ENCODE measurements at regions not wholly inside any gene's neighbourhood (a gene's known extent, or its start where the extent isn't known, plus 50 kb on each side); places are given as distances from the start of the nearest gene placed in this dataset.

- TF ChIP-seq MAZ (IDR thresholded peaks at IDR 0.05; ENCODE audit: borderline replicate concordance, low read depth, low read length) = no peak
- no peak for TF ChIP-seq CTCF (conservative IDR thresholded peaks at IDR 0.05; ENCODE audit: low read depth, low read length)
- no peak for TF ChIP-seq MXI1 (IDR thresholded peaks at IDR 0.05; ENCODE audit: borderline replicate concordance, low read depth, low read length)
- no peak for TF ChIP-seq POLR2A (IDR thresholded peaks at IDR 0.05; ENCODE audit: low read depth, low read length)
These were observed 175.7 kb downstream of the RGS9 start for GRCh38 chr17:65312718-65313377.

Data from IMR-90 (cell line).